NCI-H526 treated with DMSO at 0.1 percent for 48 hours (cell line): ENCODE measurements at regions not wholly inside any gene's neighbourhood (a gene's known extent, or its start where the extent isn't known, plus 50 kb on each side); places are given as distances from the start of the nearest gene placed in this dataset.

Experiments
- DNase-seq: peaks from one replicate; lab custom pipeline; 2025; lab: John Stamatoyannopoulos, UW

DNA sequence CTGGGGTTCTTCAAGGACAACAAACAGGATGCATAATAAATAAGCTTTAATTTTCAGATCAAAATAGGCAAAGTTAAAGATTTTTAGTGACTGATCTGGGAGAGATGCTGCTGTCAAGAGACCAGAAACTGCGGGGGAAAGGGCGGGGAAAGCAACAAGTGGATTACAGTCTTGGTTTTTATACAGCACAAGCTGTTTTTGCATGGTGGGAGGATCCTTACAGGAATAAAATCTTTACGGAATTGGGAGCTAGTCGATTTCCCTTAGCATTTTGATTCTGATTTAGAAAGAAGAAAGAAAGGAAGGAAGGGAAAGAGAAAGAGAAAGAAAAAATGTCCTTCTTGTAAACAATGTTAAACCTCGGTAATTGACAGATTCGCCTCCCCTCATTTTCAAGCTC is 242.3 kb upstream of the SP8 start:
- DNase-seq, result no peak

- DNase-seq, result no peak
Measured at GRCh38 chr7:21030237-21030871, 243.7 kb upstream of the SP8 start.

DNA sequence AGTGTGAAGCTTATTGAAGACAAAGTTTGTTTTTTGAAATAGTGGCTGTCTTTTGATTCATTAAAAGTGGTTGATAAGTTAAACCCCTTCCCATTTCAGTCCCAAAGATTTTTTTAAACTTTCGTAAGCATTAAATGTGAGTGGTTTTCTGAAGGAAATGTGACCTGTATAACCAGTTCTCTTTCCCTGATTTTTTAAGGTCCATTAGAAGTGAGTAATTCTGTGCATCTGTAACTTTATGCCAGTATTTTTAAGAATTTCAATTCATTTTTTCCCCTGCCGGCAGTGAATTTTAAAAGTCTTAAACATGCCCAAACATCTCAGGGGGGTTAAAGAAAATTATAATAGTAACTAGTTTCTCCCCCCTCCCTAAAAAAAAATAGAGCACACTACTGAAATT is 254.6 kb upstream of the SP8 start:
- no peak for DNase-seq

- no peak for DNase-seq
Measured at GRCh38 chr7:21041666-21042065, 255.0 kb upstream of the SP8 start.

GRCh38 chr7:21044384-21044783 is 257.7 kb upstream of the SP8 start:
- no peak for DNase-seq

GRCh38 chr7:21044913-21045568 is 258.4 kb upstream of the SP8 start:
- DNase-seq, result peak; percentile 2

DNA sequence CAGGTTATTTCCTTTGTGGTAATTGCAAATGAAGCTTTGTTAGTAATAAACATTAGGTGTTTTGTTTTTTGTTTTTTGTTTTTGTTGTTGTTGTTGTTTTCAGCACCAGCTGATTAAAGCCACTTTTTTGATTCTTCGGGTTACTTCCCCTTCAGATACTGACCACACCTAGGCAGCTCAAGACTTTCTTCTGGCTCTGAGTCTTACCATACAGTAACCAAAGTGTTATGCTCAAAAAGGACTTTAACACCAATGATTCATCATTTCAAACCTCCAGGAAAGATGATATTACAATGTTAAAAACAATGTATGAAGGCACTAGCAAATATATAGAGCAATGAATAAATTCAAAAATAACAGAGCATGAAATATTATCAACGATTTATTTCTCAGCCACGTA is 265.2 kb upstream of the SP8 start:
- DNase-seq, result no peak

GRCh38 chr7:21054427-21055112 is 267.9 kb upstream of the SP8 start:
- DNase-seq, result no peak

GRCh38 chr7:21059069-21059468 is 272.4 kb upstream of the SP8 start:
- DNase-seq, result no peak

DNA sequence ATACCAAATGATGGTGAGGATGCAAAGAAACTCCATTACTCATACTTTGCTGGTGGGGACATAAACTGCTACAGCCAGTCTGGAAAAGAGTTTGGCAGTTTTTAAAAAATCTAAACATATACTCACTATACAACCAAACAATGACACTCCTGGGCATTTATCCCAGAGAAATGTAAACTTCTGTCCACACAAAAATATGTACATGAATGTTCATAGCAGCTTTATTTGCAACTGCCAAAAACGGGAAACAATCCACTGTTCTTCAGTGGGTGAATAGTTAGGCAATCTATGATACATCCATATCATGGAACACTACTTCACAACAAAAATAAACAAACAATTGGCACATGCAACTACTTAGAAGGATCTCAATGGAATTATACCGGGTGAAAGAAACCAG is 276.4 kb upstream of the SP8 start:
- DNase-seq, result no peak

DNA sequence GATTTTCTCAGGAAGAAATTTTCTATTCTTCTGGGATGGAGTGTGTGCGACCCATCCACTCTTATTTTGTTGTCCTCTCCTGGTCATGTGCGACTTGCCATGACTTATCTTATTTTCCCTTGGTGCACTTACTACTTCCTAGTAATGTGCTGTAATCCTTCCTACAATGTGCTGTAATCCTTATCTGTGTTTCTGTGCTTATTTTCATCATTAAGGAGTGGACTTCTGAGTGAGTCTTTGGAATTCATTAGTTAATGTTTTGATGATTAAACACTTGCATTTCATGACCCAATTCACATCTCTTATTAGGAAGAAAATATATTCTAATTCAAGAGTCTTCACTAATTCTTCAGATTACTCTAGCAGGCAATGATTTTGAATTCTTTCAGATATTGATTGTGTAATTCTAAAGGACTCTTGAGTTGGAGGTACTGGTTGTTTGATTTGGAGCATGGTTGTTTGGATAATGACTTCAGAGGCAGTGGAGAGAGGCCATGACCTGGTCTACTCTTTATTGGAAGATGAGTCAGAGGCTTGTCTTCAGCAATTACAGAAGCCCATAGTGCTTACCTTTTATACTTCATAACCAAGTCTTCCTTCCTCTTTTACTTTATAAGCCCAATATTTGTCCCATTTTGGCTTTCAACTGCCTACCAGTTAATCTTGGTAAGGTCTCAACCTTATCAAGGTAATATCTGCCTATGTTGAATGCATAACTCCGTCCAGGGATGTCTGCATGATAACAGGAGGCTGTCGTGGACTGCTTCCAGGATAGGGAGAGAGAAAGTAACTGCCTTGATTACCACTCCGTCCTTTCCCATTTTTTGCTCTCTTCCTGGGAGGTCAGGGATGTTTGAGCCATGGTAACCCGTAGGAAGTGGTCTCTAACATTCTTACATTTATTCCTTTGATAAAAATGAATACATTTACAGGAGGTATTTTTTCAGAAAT is 278.3 kb upstream of the SP8 start:
- no peak for DNase-seq

DNA sequence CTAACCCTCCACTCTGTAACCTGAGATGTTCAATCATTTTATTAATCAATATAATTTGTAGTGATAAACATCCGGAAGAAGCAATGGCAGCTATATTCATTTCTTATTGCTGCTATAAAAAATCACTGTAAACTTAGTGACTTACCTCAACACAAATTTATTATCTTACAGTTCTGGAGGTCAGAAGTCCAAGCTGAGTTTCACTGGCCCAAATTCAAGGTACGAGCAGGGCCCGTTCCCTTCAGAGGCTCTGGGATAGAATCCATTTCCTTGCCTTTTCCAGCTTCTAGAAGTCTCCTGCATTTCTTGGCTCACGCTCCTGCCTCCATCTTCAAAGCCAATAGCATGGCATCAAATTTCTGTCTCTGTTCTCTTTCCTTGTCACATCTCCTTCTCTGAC is 279.5 kb upstream of the SP8 start:
- DNase-seq, result no peak

DNA sequence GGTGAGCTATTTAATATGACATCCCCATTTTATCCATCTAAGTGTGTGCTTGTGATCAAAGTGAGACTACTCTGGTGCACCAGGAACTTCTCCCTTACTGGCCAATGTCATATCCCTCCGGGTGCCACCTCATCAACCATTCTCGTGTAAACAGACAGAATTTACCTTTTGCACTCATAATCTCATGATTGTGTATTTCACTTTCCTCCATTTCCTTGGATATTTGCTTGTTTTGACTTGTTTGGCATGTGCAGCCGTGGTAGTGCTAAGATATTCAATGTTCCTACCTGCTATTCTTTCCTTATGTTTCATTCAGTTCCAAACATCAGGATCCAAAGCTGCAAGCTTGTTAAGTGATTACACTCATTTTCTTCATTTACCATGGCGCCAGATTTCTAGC is 280.5 kb upstream of the SP8 start:
- DNase-seq, result no peak

- no peak for DNase-seq
Measured at GRCh38 chr7:21070571-21071090, 283.9 kb upstream of the SP8 start.

- no peak for DNase-seq
Measured at GRCh38 chr7:21071561-21072501, 285.1 kb upstream of the SP8 start.

GRCh38 chr7:21076054-21076453 is 289.4 kb upstream of the SP8 start:
- peak; percentile 71 for DNase-seq

DNA sequence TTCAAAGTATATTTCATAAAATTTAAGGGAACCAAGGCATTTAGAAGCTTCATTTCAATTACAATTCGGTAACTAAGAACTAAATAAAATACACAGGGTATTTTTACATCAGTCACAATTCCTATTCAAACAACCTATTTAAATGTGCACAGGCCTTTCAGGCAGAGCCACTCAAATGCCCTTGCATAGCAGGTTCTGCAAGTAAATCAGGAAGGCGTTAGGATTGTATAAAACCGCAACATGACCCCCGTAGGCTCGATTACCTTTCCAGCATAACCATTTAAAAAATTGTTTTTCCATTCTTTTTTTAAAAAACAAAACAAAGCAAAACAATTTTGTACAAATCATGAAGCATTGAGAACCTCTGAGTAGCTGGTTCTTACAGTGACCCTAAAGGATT is 289.9 kb upstream of the SP8 start:
- DNase-seq, result peak; percentile 82

GRCh38 chr7:21077602-21078001 is 290.9 kb upstream of the SP8 start:
- DNase-seq, result no peak

DNA sequence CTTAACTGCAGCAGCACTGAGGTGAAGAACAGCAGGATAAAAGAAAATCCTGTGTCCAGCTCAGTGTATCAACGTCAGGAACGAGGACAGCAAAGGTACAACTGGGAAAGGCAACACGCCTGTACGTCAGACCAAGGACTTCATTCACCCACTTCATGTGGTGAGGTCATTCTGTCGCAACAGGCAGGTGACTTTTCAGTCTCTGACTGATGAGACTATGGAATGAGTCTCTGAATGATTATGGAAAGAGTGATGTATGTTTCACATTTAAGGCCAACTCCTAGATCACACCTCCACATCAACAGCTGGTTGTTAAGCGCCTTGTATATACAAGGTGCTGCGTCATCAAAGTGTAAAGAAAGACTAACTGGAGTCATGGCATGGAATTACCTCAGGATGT is 297.6 kb upstream of the SP8 start:
- no peak for DNase-seq

GRCh38 chr7:21086688-21087087 is 300.0 kb upstream of the SP8 start:
- DNase-seq, result peak; percentile 31

DNA sequence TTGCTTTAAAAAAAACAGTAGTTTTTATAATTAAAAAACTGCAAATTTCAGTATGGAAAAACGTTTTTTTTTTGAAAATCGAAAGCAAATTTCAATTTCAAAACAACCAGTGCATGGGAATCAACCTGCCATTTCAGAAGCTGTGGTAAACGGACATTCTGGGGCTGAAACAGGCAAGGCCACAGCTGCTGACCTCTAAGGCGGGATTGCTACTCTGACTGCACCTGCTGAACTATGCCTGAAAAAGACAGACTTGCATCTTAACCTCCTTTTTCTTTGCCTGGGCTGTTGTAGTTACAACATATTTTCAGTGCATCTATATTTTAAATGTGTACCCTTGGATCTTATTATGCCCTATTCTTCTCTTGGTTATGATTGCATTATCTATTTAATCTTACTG is 303.0 kb upstream of the SP8 start:
- no peak for DNase-seq
